Upper lobe of left lung (tissue), 4 donors: ENCODE measurements at regions not wholly inside any gene's neighbourhood (a gene's known extent, or its start where the extent isn't known, plus 50 kb on each side); places are given as distances from the start of the nearest gene placed in this dataset.

Experiments used
- CTCF ChIP-seq, 6 experiments: fragments of 450-650 bp in 4 of 6; fragments of 200-600 bp in 2 of 6; sonication (generic) in 2 of 6; IDR thresholded peaks; one replicate each; pipeline ENCODE4 v1.5.1; 2016 to 2019; ENCODE audit warnings: antibody characterized with exemption in 6 of 6
- POLR2A ChIP-seq, 4 donors: fragments of 450-650 bp; IDR thresholded peaks; one replicate each; pipeline ENCODE4 v1.5.1; 2016 to 2017; ENCODE audit warnings: antibody characterized with exemption in 4 of 4, mild to moderate bottlenecking in 2 of 4

- no peak for TF ChIP-seq CTCF (IDR thresholded peaks at IDR 0.05)
- no peak for TF ChIP-seq POLR2A (IDR thresholded peaks at IDR 0.05)
Observed at GRCh38 chrX:13200398-13200797, 119.5 kb downstream of the ATXN3L start.
